ENCODE measurements at regions not wholly inside any gene's neighbourhood (a gene's known extent, or its start where the extent isn't known, plus 50 kb on each side); places are given as distances from the start of the nearest gene placed in this dataset.

GRCh38 chr1:188489336-188490112 is 1660.8 kb downstream of the PLA2G4A start:
- H3K36me3 ChIP-seq (ENCODE audit: control insufficient read depth in 2 of 2, insufficient read depth in 2 of 2, low read length in 1 of 2), result no peaks in the 10 kb centered on the region
- no peak overlapping the region for H3K27ac ChIP-seq (ENCODE audit: low read depth in 2 of 2, low read length in 1 of 2)
- H3K4me1 ChIP-seq (ENCODE audit: control insufficient read depth in 2 of 2, insufficient read depth in 2 of 2, low read length in 1 of 2), result no peaks in the 10 kb centered on the region
- H3K27me3 ChIP-seq (ENCODE audit: control insufficient read depth in 1 of 2, insufficient read depth in 2 of 2, low read length in 2 of 2), result no peaks in the 10 kb centered on the region
- 59 to 64% methylated on average over 5 of the region's 5 CpGs for WGBS, 2 donors
- no peaks in the 10 kb centered on the region for H3K9me3 ChIP-seq (ENCODE audit: control insufficient read depth in 2 of 2, insufficient read depth in 1 of 2, low read depth in 1 of 2, low read length in 1 of 2)
- no peak overlapping the region for H3K4me3 ChIP-seq (ENCODE audit: low read depth in 1 of 2, low read length in 2 of 2)

GRCh38 chr1:188496506-188496905 is 1667.8 kb downstream of the PLA2G4A start:
- H3K9me3 ChIP-seq (ENCODE audit: control insufficient read depth in 2 of 2, insufficient read depth in 1 of 2, low read depth in 1 of 2, low read length in 1 of 2), result peaks cover 3 to 5% of the 10 kb centered on the region in 2 donors
- no peaks in the 10 kb centered on the region for H3K27me3 ChIP-seq (ENCODE audit: control insufficient read depth in 1 of 2, insufficient read depth in 2 of 2, low read length in 2 of 2)
- H3K36me3 ChIP-seq (ENCODE audit: control insufficient read depth in 2 of 2, insufficient read depth in 2 of 2, low read length in 1 of 2), result no peaks in the 10 kb centered on the region
- H3K27ac ChIP-seq (ENCODE audit: low read depth in 2 of 2, low read length in 1 of 2), result no peak overlapping the region
- WGBS, 2 donors, result 94 to 97% methylated on average over 1 of the region's 1 CpG
- H3K4me1 ChIP-seq (ENCODE audit: control insufficient read depth in 2 of 2, insufficient read depth in 2 of 2, low read length in 1 of 2), result no peaks in the 10 kb centered on the region
- H3K4me3 ChIP-seq (ENCODE audit: low read depth in 1 of 2, low read length in 2 of 2), result no peak overlapping the region

- Histone ChIP-seq H3K36me3 (ENCODE audit: control insufficient read depth in 2 of 2, insufficient read depth in 2 of 2, low read length in 1 of 2) (no peaks in the 10 kb centered on the region), H3K27ac (ENCODE audit: low read depth in 2 of 2, low read length in 1 of 2) (no peak overlapping the region), H3K27me3 (ENCODE audit: control insufficient read depth in 1 of 2, insufficient read depth in 2 of 2, low read length in 2 of 2) (no peaks in the 10 kb centered on the region), H3K4me1 (ENCODE audit: control insufficient read depth in 2 of 2, insufficient read depth in 2 of 2, low read length in 1 of 2) (no peaks in the 10 kb centered on the region), H3K4me3 (ENCODE audit: low read depth in 1 of 2, low read length in 2 of 2) (no peak overlapping the region), H3K9me3 (ENCODE audit: control insufficient read depth in 2 of 2, insufficient read depth in 1 of 2, low read depth in 1 of 2, low read length in 1 of 2) (peaks cover 3 to 5% of the 10 kb centered on the region in 2 donors)
- 68 to 72% methylated on average over 1 of the region's 1 CpG for WGBS, 2 donors
These were observed 1668.3 kb downstream of the PLA2G4A start for GRCh38 chr1:188497020-188497419.

- Histone ChIP-seq H3K9me3 (ENCODE audit: control insufficient read depth in 2 of 2, insufficient read depth in 1 of 2, low read depth in 1 of 2, low read length in 1 of 2) (peaks cover 3 to 5% of the 10 kb centered on the region in 2 donors), H3K27me3 (ENCODE audit: control insufficient read depth in 1 of 2, insufficient read depth in 2 of 2, low read length in 2 of 2) (no peaks in the 10 kb centered on the region), H3K4me3 (ENCODE audit: low read depth in 1 of 2, low read length in 2 of 2) (no peak overlapping the region), H3K36me3 (ENCODE audit: control insufficient read depth in 2 of 2, insufficient read depth in 2 of 2, low read length in 1 of 2) (no peaks in the 10 kb centered on the region), H3K4me1 (ENCODE audit: control insufficient read depth in 2 of 2, insufficient read depth in 2 of 2, low read length in 1 of 2) (no peaks in the 10 kb centered on the region), H3K27ac (ENCODE audit: low read depth in 2 of 2, low read length in 1 of 2) (no peak overlapping the region)
- 38 to 47% methylated on average over 1 of the region's 1 CpG for WGBS, 2 donors
These were observed 1670.9 kb downstream of the PLA2G4A start for GRCh38 chr1:188499690-188500089.

- no peaks in the 10 kb centered on the region for H3K4me1 ChIP-seq (ENCODE audit: control insufficient read depth in 2 of 2, insufficient read depth in 2 of 2, low read length in 1 of 2)
- no peak overlapping the region for H3K27ac ChIP-seq (ENCODE audit: low read depth in 2 of 2, low read length in 1 of 2)
- H3K9me3 ChIP-seq (ENCODE audit: control insufficient read depth in 2 of 2, insufficient read depth in 1 of 2, low read depth in 1 of 2, low read length in 1 of 2), result no peaks in the 10 kb centered on the region
- WGBS, 2 donors, result 60 to 75% methylated on average over 3 of the region's 3 CpGs
- H3K4me3 ChIP-seq (ENCODE audit: low read depth in 1 of 2, low read length in 2 of 2), result no peak overlapping the region
- H3K36me3 ChIP-seq (ENCODE audit: control insufficient read depth in 2 of 2, insufficient read depth in 2 of 2, low read length in 1 of 2), result no peaks in the 10 kb centered on the region
- H3K27me3 ChIP-seq (ENCODE audit: control insufficient read depth in 1 of 2, insufficient read depth in 2 of 2, low read length in 2 of 2), result no peaks in the 10 kb centered on the region
These were observed 1686.2 kb downstream of the PLA2G4A start for GRCh38 chr1:188514917-188515316.

GRCh38 chr1:188517139-188517538 is 1688.4 kb downstream of the PLA2G4A start:
- WGBS, 2 donors, result 73 to 76% methylated on average over 1 of the region's 1 CpG
- no peak overlapping the region for H3K27ac ChIP-seq (ENCODE audit: low read depth in 2 of 2, low read length in 1 of 2)
- no peaks in the 10 kb centered on the region for H3K9me3 ChIP-seq (ENCODE audit: control insufficient read depth in 2 of 2, insufficient read depth in 1 of 2, low read depth in 1 of 2, low read length in 1 of 2)
- no peaks in the 10 kb centered on the region for H3K36me3 ChIP-seq (ENCODE audit: control insufficient read depth in 2 of 2, insufficient read depth in 2 of 2, low read length in 1 of 2)
- no peaks in the 10 kb centered on the region for H3K4me1 ChIP-seq (ENCODE audit: control insufficient read depth in 2 of 2, insufficient read depth in 2 of 2, low read length in 1 of 2)
- no peaks in the 10 kb centered on the region for H3K27me3 ChIP-seq (ENCODE audit: control insufficient read depth in 1 of 2, insufficient read depth in 2 of 2, low read length in 2 of 2)
- no peak overlapping the region for H3K4me3 ChIP-seq (ENCODE audit: low read depth in 1 of 2, low read length in 2 of 2)

GRCh38 chr1:188551176-188551575 is 1722.4 kb downstream of the PLA2G4A start:
- H3K36me3 ChIP-seq (ENCODE audit: control insufficient read depth in 2 of 2, insufficient read depth in 2 of 2, low read length in 1 of 2), result no peaks in the 10 kb centered on the region
- H3K27ac ChIP-seq (ENCODE audit: low read depth in 2 of 2, low read length in 1 of 2), result no peak overlapping the region
- no peaks in the 10 kb centered on the region for H3K27me3 ChIP-seq (ENCODE audit: control insufficient read depth in 1 of 2, insufficient read depth in 2 of 2, low read length in 2 of 2)
- no peak overlapping the region for H3K4me3 ChIP-seq (ENCODE audit: low read depth in 1 of 2, low read length in 2 of 2)
- 39 to 47% methylated on average over 4 of the region's 4 CpGs for WGBS, 2 donors
- H3K4me1 ChIP-seq (ENCODE audit: control insufficient read depth in 2 of 2, insufficient read depth in 2 of 2, low read length in 1 of 2), result no peaks in the 10 kb centered on the region
- no peaks in the 10 kb centered on the region for H3K9me3 ChIP-seq (ENCODE audit: control insufficient read depth in 2 of 2, insufficient read depth in 1 of 2, low read depth in 1 of 2, low read length in 1 of 2)

GRCh38 chr1:188557053-188557452 is 1728.3 kb downstream of the PLA2G4A start:
- no peaks in the 10 kb centered on the region for H3K36me3 ChIP-seq (ENCODE audit: control insufficient read depth in 2 of 2, insufficient read depth in 2 of 2, low read length in 1 of 2)
- H3K9me3 ChIP-seq (ENCODE audit: control insufficient read depth in 2 of 2, insufficient read depth in 1 of 2, low read depth in 1 of 2, low read length in 1 of 2), result no peaks in the 10 kb centered on the region
- no peaks in the 10 kb centered on the region for H3K4me1 ChIP-seq (ENCODE audit: control insufficient read depth in 2 of 2, insufficient read depth in 2 of 2, low read length in 1 of 2)
- no peak overlapping the region for H3K27ac ChIP-seq (ENCODE audit: low read depth in 2 of 2, low read length in 1 of 2)
- H3K27me3 ChIP-seq (ENCODE audit: control insufficient read depth in 1 of 2, insufficient read depth in 2 of 2, low read length in 2 of 2), result no peaks in the 10 kb centered on the region
- no peak overlapping the region for H3K4me3 ChIP-seq (ENCODE audit: low read depth in 1 of 2, low read length in 2 of 2)

- 74 to 78% methylated on average over 2 of the region's 2 CpGs for WGBS, 2 donors
- H3K36me3 ChIP-seq (ENCODE audit: control insufficient read depth in 2 of 2, insufficient read depth in 2 of 2, low read length in 1 of 2), result no peaks in the 10 kb centered on the region
These were observed 1754.3 kb downstream of the PLA2G4A start for GRCh38 chr1:188582911-188583532.

GRCh38 chr1:188584119-188584518 is 1755.4 kb downstream of the PLA2G4A start:
- 59 to 72% methylated on average over 2 of the region's 2 CpGs for WGBS, 2 donors
- H3K27ac ChIP-seq (ENCODE audit: low read depth in 2 of 2, low read length in 1 of 2), result no peak overlapping the region
- no peak overlapping the region for H3K4me3 ChIP-seq (ENCODE audit: low read depth in 1 of 2, low read length in 2 of 2)

More at GRCh38 chr1:188582911-188583532, 1754.3 kb downstream of the PLA2G4A start:
- Histone ChIP-seq H3K27ac (ENCODE audit: low read depth in 2 of 2, low read length in 1 of 2) (no peak overlapping the region), H3K9me3 (ENCODE audit: control insufficient read depth in 2 of 2, insufficient read depth in 1 of 2, low read depth in 1 of 2, low read length in 1 of 2) (no peaks in the 10 kb centered on the region), H3K4me1 (ENCODE audit: control insufficient read depth in 2 of 2, insufficient read depth in 2 of 2, low read length in 1 of 2) (no peaks in the 10 kb centered on the region), H3K27me3 (ENCODE audit: control insufficient read depth in 1 of 2, insufficient read depth in 2 of 2, low read length in 2 of 2) (no peaks in the 10 kb centered on the region), H3K4me3 (ENCODE audit: low read depth in 1 of 2, low read length in 2 of 2) (no peak overlapping the region)

More at GRCh38 chr1:188584119-188584518, 1755.4 kb downstream of the PLA2G4A start:
- Histone ChIP-seq H3K9me3 (ENCODE audit: control insufficient read depth in 2 of 2, insufficient read depth in 1 of 2, low read depth in 1 of 2, low read length in 1 of 2) (no peaks in the 10 kb centered on the region), H3K4me1 (ENCODE audit: control insufficient read depth in 2 of 2, insufficient read depth in 2 of 2, low read length in 1 of 2) (no peaks in the 10 kb centered on the region), H3K27me3 (ENCODE audit: control insufficient read depth in 1 of 2, insufficient read depth in 2 of 2, low read length in 2 of 2) (no peaks in the 10 kb centered on the region), H3K36me3 (ENCODE audit: control insufficient read depth in 2 of 2, insufficient read depth in 2 of 2, low read length in 1 of 2) (no peaks in the 10 kb centered on the region)
